ENCODE measurements at regions not wholly inside any gene's neighbourhood (a gene's known extent, or its start where the extent isn't known, plus 50 kb on each side); places are given as distances from the start of the nearest gene placed in this dataset.

DNA sequence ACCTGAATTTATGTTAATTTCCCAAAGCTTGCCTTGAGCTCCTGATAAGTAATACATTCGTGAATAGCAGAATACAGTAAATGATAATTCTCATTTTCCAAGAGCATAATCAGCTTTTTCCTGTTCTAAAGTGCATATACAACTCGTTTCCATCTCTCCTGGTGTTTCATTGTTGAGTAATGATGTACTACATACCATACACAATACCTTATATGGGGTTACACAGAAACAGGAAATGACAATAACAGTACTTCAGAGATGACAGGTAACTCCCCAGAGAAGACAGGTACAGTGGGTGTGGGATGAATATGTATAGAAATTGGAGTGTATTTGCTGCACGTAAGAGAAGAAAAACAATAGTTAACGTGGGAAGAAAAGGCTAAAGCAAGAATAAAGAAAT is 287.1 kb downstream of the TENT4A start:
- intact Hi-C loops (cut with DNase I), result no loop called here
- no peaks in the 10 kb centered on the region for H3K4me1 ChIP-seq
- no peaks in the 10 kb centered on the region for H3K36me3 ChIP-seq
- H3K4me3 ChIP-seq, result no peak overlapping the region
- no peak overlapping the region for H3K27ac ChIP-seq
- no peak for TF ChIP-seq POLR2A (IDR thresholded peaks at IDR 0.05)
- TF ChIP-seq, protein P1, sequence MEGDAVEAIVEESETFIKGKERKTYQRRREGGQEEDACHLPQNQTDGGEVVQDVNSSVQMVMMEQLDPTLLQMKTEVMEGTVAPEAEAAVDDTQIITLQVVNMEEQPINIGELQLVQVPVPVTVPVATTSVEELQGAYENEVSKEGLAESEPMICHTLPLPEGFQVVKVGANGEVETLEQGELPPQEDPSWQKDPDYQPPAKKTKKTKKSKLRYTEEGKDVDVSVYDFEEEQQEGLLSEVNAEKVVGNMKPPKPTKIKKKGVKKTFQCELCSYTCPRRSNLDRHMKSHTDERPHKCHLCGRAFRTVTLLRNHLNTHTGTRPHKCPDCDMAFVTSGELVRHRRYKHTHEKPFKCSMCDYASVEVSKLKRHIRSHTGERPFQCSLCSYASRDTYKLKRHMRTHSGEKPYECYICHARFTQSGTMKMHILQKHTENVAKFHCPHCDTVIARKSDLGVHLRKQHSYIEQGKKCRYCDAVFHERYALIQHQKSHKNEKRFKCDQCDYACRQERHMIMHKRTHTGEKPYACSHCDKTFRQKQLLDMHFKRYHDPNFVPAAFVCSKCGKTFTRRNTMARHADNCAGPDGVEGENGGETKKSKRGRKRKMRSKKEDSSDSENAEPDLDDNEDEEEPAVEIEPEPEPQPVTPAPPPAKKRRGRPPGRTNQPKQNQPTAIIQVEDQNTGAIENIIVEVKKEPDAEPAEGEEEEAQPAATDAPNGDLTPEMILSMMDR (IDR thresholded peaks at IDR 0.05), result no peak
- WGBS, 2 donors, result 29 to 34% methylated on average over 4 of the region's 4 CpGs
- H3K27me3 ChIP-seq, result no peaks in the 10 kb centered on the region
- H3K9me3 ChIP-seq, result no peaks in the 10 kb centered on the region
- no peak for DNase-seq

DNA sequence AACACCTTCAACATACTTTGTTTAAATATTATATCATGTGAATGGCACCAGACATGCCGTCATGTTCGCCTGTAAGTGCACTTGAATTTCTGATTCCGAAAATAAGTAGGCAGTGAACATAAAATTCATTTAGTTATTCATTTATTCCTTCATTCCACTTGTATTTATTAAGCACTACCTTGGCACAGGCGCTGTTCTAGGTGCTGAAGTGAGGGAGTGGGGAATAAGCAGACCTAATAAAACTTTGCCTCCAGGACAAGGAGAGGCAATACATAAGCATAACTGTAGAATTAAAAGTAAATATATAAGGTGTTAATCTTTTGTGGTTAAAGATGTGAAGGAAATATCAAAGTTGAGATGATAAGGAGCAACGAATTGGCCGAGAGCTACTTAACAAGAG is 297.4 kb downstream of the TENT4A start:
- Histone ChIP-seq H3K9me3 (no peaks in the 10 kb centered on the region), H3K27ac (no peak overlapping the region), H3K36me3 (no peaks in the 10 kb centered on the region), H3K27me3 (no peaks in the 10 kb centered on the region), H3K4me1 (no peaks in the 10 kb centered on the region), H3K4me3 (no peak overlapping the region)
- intact Hi-C loops (cut with DNase I), result no loop called here
- no peak for DNase-seq
- 51 to 55% methylated on average over 6 of the region's 6 CpGs for WGBS, 2 donors
- TF ChIP-seq, protein P1 (IDR thresholded peaks at IDR 0.05), result no peak
- TF ChIP-seq POLR2A (IDR thresholded peaks at IDR 0.05), result no peak

DNA sequence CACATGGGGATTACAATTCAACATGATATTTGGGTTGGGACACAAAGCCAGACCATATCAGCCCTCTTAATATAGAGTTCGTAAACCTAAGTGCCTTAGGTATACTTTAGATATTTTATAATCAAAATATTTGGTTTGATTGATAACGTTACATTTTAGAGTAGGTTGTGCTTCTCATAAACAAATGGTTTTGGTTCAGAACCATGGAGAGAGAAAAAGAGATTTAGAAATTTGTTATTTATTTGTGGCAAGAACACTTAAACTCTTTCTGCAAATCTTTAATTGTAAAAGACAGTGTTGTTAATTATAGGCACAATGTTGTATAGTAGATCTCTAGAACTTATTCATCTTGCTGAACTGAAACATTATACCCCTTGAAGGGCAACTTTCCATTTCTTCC is 298.8 kb downstream of the TENT4A start:
- Histone ChIP-seq H3K9me3 (no peaks in the 10 kb centered on the region), H3K27ac (no peak overlapping the region), H3K27me3 (no peaks in the 10 kb centered on the region), H3K4me3 (no peak overlapping the region), H3K4me1 (no peaks in the 10 kb centered on the region), H3K36me3 (no peaks in the 10 kb centered on the region)
- no peak for DNase-seq
- WGBS, 2 donors, result 78% methylated on average over 2 of the region's 2 CpGs
- intact Hi-C loops (cut with DNase I), result no loop called here
- TF ChIP-seq POLR2A (IDR thresholded peaks at IDR 0.05), result no peak

DNA sequence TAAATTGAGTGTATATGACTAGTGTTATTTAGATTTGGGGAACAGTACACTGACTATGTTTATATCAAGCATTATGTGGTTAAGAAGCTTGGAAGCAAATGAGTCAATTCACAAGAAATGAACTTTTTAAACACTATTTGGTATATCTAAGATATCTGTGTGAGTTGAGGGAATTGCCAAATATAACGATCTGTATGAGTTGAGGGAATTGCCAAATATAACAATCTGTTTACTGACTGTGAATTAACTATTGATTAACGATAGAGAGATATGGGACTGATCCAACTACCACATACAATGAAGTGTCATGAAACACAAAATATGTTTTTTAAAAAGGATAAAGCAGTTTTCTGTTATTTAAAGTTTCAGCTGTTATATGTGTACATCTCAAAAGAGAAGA is 301.4 kb downstream of the TENT4A start:
- no peaks in the 10 kb centered on the region for H3K27me3 ChIP-seq
- 60 to 61% methylated on average over 2 of the region's 2 CpGs for WGBS, 2 donors
- H3K9me3 ChIP-seq, result no peaks in the 10 kb centered on the region
- H3K36me3 ChIP-seq, result no peaks in the 10 kb centered on the region
- H3K4me3 ChIP-seq, result no peak overlapping the region
- no peak for DNase-seq
- H3K27ac ChIP-seq, result no peak overlapping the region
- intact Hi-C loops (cut with DNase I), result no loop called here
- TF ChIP-seq, protein P1 (IDR thresholded peaks at IDR 0.05), result no peak
- no peak for TF ChIP-seq POLR2A (IDR thresholded peaks at IDR 0.05)
- H3K4me1 ChIP-seq, result no peaks in the 10 kb centered on the region

DNA sequence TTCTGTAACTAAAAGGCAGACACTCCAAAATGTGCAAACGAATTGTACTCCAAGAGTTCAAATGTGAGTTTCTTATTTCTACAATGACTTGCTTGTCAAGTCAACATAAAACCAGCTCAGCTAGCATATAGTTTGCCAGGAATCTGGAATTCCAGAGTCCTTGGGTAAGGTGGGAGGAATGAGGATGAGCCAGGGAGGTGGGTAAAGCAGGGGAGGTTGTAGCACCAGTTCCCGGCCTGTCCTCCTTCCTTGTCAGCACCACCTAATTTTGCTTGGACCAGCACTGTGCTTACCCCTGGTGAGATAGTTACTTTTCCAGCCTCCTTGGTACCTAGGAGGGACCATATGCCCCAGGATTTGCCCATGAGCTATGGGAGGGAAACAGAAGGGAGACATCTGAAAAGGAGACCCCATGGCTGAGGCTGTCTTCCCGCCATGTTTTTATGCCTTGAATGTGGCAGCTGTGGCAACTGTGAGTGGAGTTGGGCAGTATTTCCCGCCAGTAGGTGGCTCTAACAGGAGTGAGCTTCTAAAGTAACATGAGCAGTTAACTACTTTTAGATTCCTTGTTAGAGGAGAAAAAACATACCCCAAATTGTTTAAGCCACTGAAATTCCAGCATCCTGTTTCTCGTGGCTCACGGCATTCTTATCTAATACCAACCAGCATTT is 302.5 kb downstream of the TENT4A start:
- WGBS, 2 donors, result 62 to 66% methylated on average over 5 to 6 of the region's 6 CpGs
- intact Hi-C loops (cut with DNase I), result no loop called here
- no peak for DNase-seq

More for the DNA sequence above, 302.5 kb downstream of the TENT4A start:
- Histone ChIP-seq H3K36me3 (no peaks in the 10 kb centered on the region), H3K4me3 (no peak overlapping the region), H3K9me3 (peaks cover 0 to under 1% (median 0%) of the 10 kb centered on the region in 3 donors), H3K27ac (no peak overlapping the region), H3K27me3 (no peaks in the 10 kb centered on the region), H3K4me1 (no peaks in the 10 kb centered on the region)
- TF ChIP-seq, protein P1 (IDR thresholded peaks at IDR 0.05), result no peak
- TF ChIP-seq POLR2A (IDR thresholded peaks at IDR 0.05), result no peak

All from esophagus squamous epithelium (tissue), 5 donors.